IMR-90 (cell line): ENCODE measurements at regions not wholly inside any gene's neighbourhood (a gene's known extent, or its start where the extent isn't known, plus 50 kb on each side); places are given as distances from the start of the nearest gene placed in this dataset.
"Not testable (repeated sequence)": the region's sequence is repeated elsewhere in the genome, so short reads cannot be mapped to it uniquely, and the experiment has no call there.

ENCODE experiments used
- FOS ChIP-seq: fragments of 150-350 bp; IDR thresholded peaks from 2 replicates; pipeline ENCODE4 v1.6.1; 2016; ENCODE audit warnings: low read depth, low read length
- POLR2A ChIP-seq: IDR thresholded peaks from 2 replicates; pipeline ENCODE4 v1.6.1; 2012; ENCODE audit warnings: mild to moderate bottlenecking, low read depth, low read length
- RAD21 ChIP-seq: IDR thresholded peaks from 2 replicates; pipeline ENCODE4 v1.6.1; 2012; ENCODE audit warnings: low read length, improper control_type of control experiment
- RCOR1 ChIP-seq: IDR thresholded peaks from 2 replicates; pipeline ENCODE4 v1.6.1; 2012; ENCODE audit warnings: mild to moderate bottlenecking, low read length, improper control_type of control experiment; ENCODE audit not compliant: insufficient replicate concordance

DNA sequence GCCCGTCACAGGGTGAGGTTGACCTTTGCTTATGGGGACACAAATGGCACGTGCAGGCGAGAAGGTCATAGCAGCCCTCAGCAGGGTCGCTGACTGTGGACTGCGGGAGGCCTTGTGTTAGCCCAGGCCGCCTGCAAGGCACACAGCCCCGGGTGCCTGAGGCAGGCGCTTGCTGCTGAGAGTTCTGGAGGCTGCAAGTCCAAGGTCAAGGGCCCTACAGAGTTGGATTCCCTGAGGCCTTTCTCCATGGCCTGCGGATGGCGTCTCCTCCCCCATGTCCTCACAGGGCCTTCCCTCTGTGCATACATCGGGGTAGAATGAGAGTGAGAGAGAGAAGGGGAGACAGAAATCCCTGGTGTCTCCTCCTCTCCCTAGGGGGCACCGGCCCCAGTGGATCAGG, 202.3 kb downstream of the BANP start:
- TF ChIP-seq FOS, RCOR1, RAD21, POLR2A: not testable (repeated sequence)
